Mesenchymal stem cell (in vitro differentiated cells and primary cell): ENCODE measurements at regions not wholly inside any gene's neighbourhood (a gene's known extent, or its start where the extent isn't known, plus 50 kb on each side); places are given as distances from the start of the nearest gene placed in this dataset.

ENCODE experiments used
- DNase-seq: peaks from one replicate; pipeline ENCODE4 v3.0.0-alpha.2; 2013
- H2AFZ ChIP-seq: one replicate; pipeline ENCODE4 v1.6.1; 2013; ENCODE audit warnings: low read depth, mild to moderate bottlenecking, control low read depth, inconsistent platforms, low read length, moderate library complexity
- H2AK5ac ChIP-seq: 2 replicates; pipeline ENCODE4 v1.6.1; 2013; ENCODE audit warnings: low read length, moderate library complexity, mild to moderate bottlenecking, inconsistent platforms; ENCODE audit not compliant: severe bottlenecking
- H2BK120ac ChIP-seq: one replicate; pipeline ENCODE4 v1.6.1; 2013; ENCODE audit warnings: low read depth, mild to moderate bottlenecking, inconsistent platforms, low read length, moderate library complexity
- H2BK12ac ChIP-seq, 2 experiments: one replicate each; pipeline ENCODE4 v1.6.1; 2013; ENCODE audit warnings: inconsistent platforms in 2 of 2, low read length in 2 of 2, mild to moderate bottlenecking in 2 of 2, moderate library complexity in 2 of 2, control low read depth in 1 of 2
- H2BK15ac ChIP-seq: one replicate; pipeline ENCODE4 v1.6.1; 2013; ENCODE audit warnings: mild to moderate bottlenecking, low read depth, inconsistent platforms; ENCODE audit not compliant: poor library complexity, severe bottlenecking
- H2BK5ac ChIP-seq: 2 replicates; pipeline ENCODE4 v1.6.1; 2013; ENCODE audit warnings: low read depth, mild to moderate bottlenecking, low read length, control low read depth, inconsistent platforms; ENCODE audit not compliant: poor library complexity, severe bottlenecking
- H3K14ac ChIP-seq, 2 experiments: one replicate each; pipeline ENCODE4 v1.6.1; 2013; ENCODE audit warnings: inconsistent platforms in 2 of 2, low read length in 2 of 2, control low read depth in 1 of 2, mild to moderate bottlenecking in 1 of 2, moderate library complexity in 1 of 2
- H3K18ac ChIP-seq, 2 experiments: one replicate each; pipeline ENCODE4 v1.6.1; 2013; ENCODE audit warnings: inconsistent platforms in 2 of 2, low read length in 2 of 2, control low read depth in 1 of 2, low read depth in 1 of 2, mild to moderate bottlenecking in 1 of 2
- H3K23ac ChIP-seq, 2 experiments: one replicate each; pipeline ENCODE4 v1.6.1; 2013; ENCODE audit warnings: inconsistent platforms in 2 of 2, low read length in 2 of 2, mild to moderate bottlenecking in 2 of 2, moderate library complexity in 2 of 2, control low read depth in 1 of 2
- H3K27ac ChIP-seq: 2 replicates; pipeline ENCODE4 v1.5.1; 2013; ENCODE audit warnings: mild to moderate bottlenecking, moderate library complexity, low read length, control low read depth, inconsistent platforms; ENCODE audit not compliant: poor library complexity, severe bottlenecking
- H3K27me3 ChIP-seq, 2 experiments: 2 replicates each; pipeline versions ENCODE4 v1.6.1 to v1.7.0; 2013; ENCODE audit warnings: low read length in 2 of 2, mild to moderate bottlenecking in 2 of 2, moderate library complexity in 2 of 2, control low read depth in 1 of 2, inconsistent platforms in 1 of 2; ENCODE audit not compliant: control insufficient read depth in 1 of 2, insufficient read depth in 1 of 2
- H3K36me3 ChIP-seq, 2 experiments: 2 replicates each; pipeline versions ENCODE4 v1.6.1 to v1.7.0; 2013; ENCODE audit warnings: low read length in 2 of 2, control low read depth in 1 of 2, inconsistent platforms in 1 of 2, low read depth in 1 of 2, mild to moderate bottlenecking in 1 of 2; ENCODE audit not compliant: insufficient read depth in 2 of 2, control insufficient read depth in 1 of 2
- H3K4ac ChIP-seq, 2 experiments: one replicate each; pipeline ENCODE4 v1.6.1; 2013; ENCODE audit warnings: inconsistent platforms in 2 of 2, low read length in 2 of 2, mild to moderate bottlenecking in 2 of 2, moderate library complexity in 2 of 2, control low read depth in 1 of 2, low read depth in 1 of 2
- H3K4me1 ChIP-seq: 2 replicates; pipeline ENCODE4 v1.6.1; 2013; ENCODE audit warnings: low read depth, low read length, control low read depth; ENCODE audit not compliant: control insufficient read depth, insufficient read depth
- H3K4me2 ChIP-seq: 2 replicates; pipeline ENCODE4 v1.6.1; 2013; ENCODE audit warnings: low read length, mild to moderate bottlenecking, inconsistent platforms; ENCODE audit not compliant: poor library complexity, severe bottlenecking
- H3K4me3 ChIP-seq, 2 experiments: 2 replicates each; pipeline versions ENCODE4 v1.5.1 to v1.7.0; 2013; ENCODE audit warnings: low read length in 2 of 2, mild to moderate bottlenecking in 2 of 2, control low read depth in 1 of 2, low read depth in 1 of 2; ENCODE audit not compliant: insufficient read depth in 1 of 2
- H3K79me1 ChIP-seq: replicated peaks from 2 replicates; pipeline ENCODE4 v1.6.1; 2013; ENCODE audit warnings: mild to moderate bottlenecking, control low read depth, low read length, inconsistent platforms; ENCODE audit not compliant: poor library complexity, severe bottlenecking
- H3K9ac ChIP-seq: 2 replicates; pipeline ENCODE4 v1.7.0; 2013; ENCODE audit warnings: mild to moderate bottlenecking, low read length, moderate library complexity
- H3K9me3 ChIP-seq: 2 replicates; pipeline ENCODE4 v1.7.0; 2013; ENCODE audit warnings: mild to moderate bottlenecking, low read length; ENCODE audit not compliant: control insufficient read depth
- H4K8ac ChIP-seq: one replicate; pipeline ENCODE4 v1.6.1; 2013; ENCODE audit warnings: inconsistent platforms, mild to moderate bottlenecking, low read length, moderate library complexity
- H4K91ac ChIP-seq: one replicate; pipeline ENCODE4 v1.6.1; 2013; ENCODE audit warnings: mild to moderate bottlenecking, low read length, inconsistent platforms
- WGBS: methylation state at CpG from one replicate; pipeline ENCODE4 v1.1.7; 2013; ENCODE audit warnings: mixed read lengths; 5-methylcytosine and 5-hydroxymethylcytosine counted together

DNA sequence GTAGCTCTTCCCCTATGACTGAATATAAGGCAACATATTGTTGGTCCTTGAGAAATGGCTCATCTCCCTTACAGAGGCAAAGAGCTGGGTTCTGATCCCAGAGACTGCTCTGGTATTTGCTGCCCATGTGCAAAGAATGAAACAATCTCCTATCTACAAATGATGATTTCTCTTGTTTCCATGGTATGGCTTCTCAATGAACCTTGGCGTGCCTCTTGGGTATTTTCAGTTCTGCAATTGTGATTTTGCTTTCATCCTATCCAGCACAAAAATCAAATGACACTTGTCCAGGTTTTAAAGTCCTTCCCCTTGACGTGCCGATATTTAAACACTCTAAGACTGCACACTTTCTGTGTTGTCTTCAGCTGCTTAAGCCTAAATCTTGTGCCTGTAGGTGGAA is 109.8 kb upstream of the NR2F2 start:
- WGBS = 100% methylated on average over 3 of the region's 3 CpGs
- Histone ChIP-seq H3K18ac (no peak overlapping the region), H2BK12ac (no peak overlapping the region), H3K27me3 (no peaks in the 10 kb centered on the region), H3K36me3 (no peaks in the 10 kb centered on the region), H2AFZ (no peak overlapping the region), H2BK5ac (no peak overlapping the region), H3K4me1 (no peaks in the 10 kb centered on the region), H3K4me2 (no peak overlapping the region), H3K9ac (no peak overlapping the region), H4K91ac (no peak overlapping the region), H3K23ac (no peak overlapping the region), H3K4ac (no peak overlapping the region), H4K8ac (no peak overlapping the region), H3K14ac (no peak overlapping the region), H3K79me1 (no peaks in the 10 kb centered on the region), H3K27ac (no peak overlapping the region), H2AK5ac (no peak overlapping the region), H3K4me3 (no peak overlapping the region), H2BK15ac (no peak overlapping the region), H2BK120ac (no peak overlapping the region), H3K9me3 (no peaks in the 10 kb centered on the region)
- no peak for DNase-seq

DNA sequence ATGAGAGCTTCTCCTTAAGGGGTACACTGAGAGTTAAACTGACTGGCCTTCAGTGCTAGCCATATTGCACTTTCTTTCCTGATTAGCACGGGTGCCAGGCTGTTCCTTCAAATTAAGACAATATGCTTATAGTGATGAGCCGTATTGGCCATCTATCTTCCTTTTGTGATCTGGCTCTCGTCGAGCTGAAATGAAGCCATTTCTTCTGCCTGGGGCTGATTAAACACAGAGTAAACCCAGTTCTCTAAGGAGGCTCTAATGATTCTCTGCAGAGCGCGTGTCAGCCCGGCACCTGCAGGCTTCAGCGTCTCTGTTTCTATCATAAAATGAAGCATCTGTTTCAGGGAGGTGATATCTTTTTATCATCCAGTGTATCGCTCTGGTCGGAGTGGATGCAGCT is 107.5 kb upstream of the NR2F2 start:
- no peak overlapping the region for H2BK12ac ChIP-seq
- WGBS = 79% methylated on average over 10 of the region's 10 CpGs
- H3K79me1 ChIP-seq = no peaks in the 10 kb centered on the region
- no peak overlapping the region for H3K4me2 ChIP-seq
- no peak overlapping the region for H2BK15ac ChIP-seq
- H3K27ac ChIP-seq = no peak overlapping the region
- no peak overlapping the region for H3K14ac ChIP-seq
- no peak overlapping the region for H3K23ac ChIP-seq
- no peak overlapping the region for H3K18ac ChIP-seq
- no peaks in the 10 kb centered on the region for H3K4me1 ChIP-seq
- H3K4me3 ChIP-seq = no peak overlapping the region
- no peak for DNase-seq
- H3K4ac ChIP-seq = no peak overlapping the region
- H3K9ac ChIP-seq = no peak overlapping the region
- no peak overlapping the region for H2AK5ac ChIP-seq
- no peak overlapping the region for H2AFZ ChIP-seq
- H4K91ac ChIP-seq = no peak overlapping the region
- no peaks in the 10 kb centered on the region for H3K9me3 ChIP-seq
- no peaks in the 10 kb centered on the region for H3K27me3 ChIP-seq
- no peak overlapping the region for H4K8ac ChIP-seq
- no peak overlapping the region for H2BK5ac ChIP-seq
- no peaks in the 10 kb centered on the region for H3K36me3 ChIP-seq
- no peak overlapping the region for H2BK120ac ChIP-seq

DNA sequence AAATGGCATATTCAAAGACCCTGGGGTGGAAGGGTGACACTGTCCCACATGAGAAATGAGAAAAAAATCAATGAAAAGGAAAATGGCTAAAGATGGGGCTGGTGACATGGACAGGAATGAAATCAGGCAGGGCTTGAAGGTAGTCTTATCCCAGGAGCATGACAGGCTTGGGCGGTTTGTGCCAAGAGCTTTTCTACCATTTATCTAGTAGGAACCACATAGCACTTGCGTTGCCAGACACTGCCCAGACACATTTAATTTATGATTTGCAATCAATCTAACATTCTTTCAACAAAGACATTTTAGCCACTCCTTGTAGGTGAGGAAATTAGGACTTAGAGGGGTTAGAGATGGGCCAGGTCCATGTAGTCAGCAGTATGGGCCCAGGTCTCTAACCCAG is 106.6 kb upstream of the NR2F2 start:
- Histone ChIP-seq H3K23ac (no peak overlapping the region), H3K27me3 (no peaks in the 10 kb centered on the region), H3K18ac (no peak overlapping the region), H3K4me3 (no peak overlapping the region), H3K79me1 (no peaks in the 10 kb centered on the region), H4K8ac (no peak overlapping the region), H3K4ac (no peak overlapping the region), H3K4me1 (no peaks in the 10 kb centered on the region), H3K9ac (no peak overlapping the region), H3K27ac (no peak overlapping the region), H2BK15ac (no peak overlapping the region), H2BK12ac (no peak overlapping the region), H3K14ac (no peak overlapping the region), H3K36me3 (no peaks in the 10 kb centered on the region), H2BK120ac (no peak overlapping the region), H2AFZ (no peak overlapping the region), H3K9me3 (no peaks in the 10 kb centered on the region), H2BK5ac (no peak overlapping the region), H2AK5ac (no peak overlapping the region), H4K91ac (no peak overlapping the region), H3K4me2 (no peak overlapping the region)
- DNase-seq = no peak
- WGBS = 100% methylated on average over 1 of the region's 2 CpGs

DNA sequence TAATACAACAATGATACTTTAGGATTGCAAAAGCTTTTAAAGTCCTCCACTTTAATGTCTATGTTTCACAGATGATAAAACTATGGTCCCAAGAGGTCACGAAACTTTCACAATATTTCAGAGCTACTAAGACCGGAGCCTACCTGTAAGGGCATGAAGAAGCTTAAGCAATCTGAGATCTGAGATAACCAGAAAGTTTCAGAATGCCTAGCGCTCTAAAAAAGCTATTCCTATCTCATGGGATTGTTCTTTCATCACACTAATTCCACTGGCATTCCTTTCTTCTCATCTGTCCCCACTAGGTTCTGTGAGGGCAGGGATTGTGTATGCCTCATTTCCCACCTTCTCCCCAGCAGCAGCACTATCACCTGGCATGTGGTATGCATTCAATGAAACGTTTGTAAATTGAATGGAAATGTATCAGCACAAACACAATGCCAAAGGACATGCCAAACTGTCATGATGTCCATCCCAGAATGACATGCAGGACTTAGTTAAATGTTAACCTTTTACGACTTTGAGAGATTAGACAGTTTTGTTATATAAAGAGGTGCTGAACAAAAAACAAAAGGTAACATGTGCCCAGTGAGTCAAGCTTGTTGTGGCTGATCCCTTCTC is 104.7 kb upstream of the NR2F2 start:
- Histone ChIP-seq H3K18ac (no peak overlapping the region), H2BK15ac (no peak overlapping the region), H2AFZ (no peak overlapping the region), H3K4me2 (no peak overlapping the region), H3K4ac (no peak overlapping the region), H4K8ac (no peak overlapping the region), H3K27me3 (no peaks in the 10 kb centered on the region), H3K27ac (no peak overlapping the region), H3K9me3 (no peaks in the 10 kb centered on the region), H3K36me3 (no peaks in the 10 kb centered on the region), H3K4me3 (no peak overlapping the region), H2BK120ac (no peak overlapping the region), H3K4me1 (no peaks in the 10 kb centered on the region), H2AK5ac (no peak overlapping the region), H3K23ac (no peak overlapping the region), H2BK5ac (no peak overlapping the region), H3K79me1 (no peaks in the 10 kb centered on the region), H4K91ac (no peak overlapping the region), H2BK12ac (no peak overlapping the region), H3K14ac (no peak overlapping the region), H3K9ac (no peak overlapping the region)
- DNase-seq = no peak
- WGBS = 99% methylated on average over 4 of the region's 5 CpGs
